ENCODE measurements at regions not wholly inside any gene's neighbourhood (a gene's known extent, or its start where the extent isn't known, plus 50 kb on each side); places are given as distances from the start of the nearest gene placed in this dataset.

DNA sequence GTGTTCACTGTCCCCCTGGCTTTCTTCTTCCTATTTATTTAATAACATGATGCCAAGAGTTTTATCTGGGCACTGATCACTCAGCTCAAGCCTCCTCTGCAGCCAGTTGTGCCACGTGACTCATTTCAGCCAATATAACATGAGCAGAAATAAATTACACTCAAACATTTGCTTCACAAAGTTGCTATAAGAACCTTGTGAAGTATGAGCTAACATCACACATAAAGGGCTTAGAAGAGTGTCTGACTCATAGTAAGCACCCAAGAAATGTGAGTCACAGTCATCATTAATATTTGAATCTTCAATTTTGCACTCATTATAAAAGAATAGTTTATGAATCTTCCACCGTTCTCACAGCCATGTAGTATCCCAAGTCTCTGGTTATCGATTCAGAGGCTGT is 414.6 kb upstream of the NPVF start:
- Histone ChIP-seq H4K20me1 (ENCODE audit: low read length) (no peaks in the 10 kb centered on the region), H3K27me3 (ENCODE audit: low read length) (0 out of 2 replicates have a peak, but pooled peaks cover 3% of the 10 kb centered on the region), H3K9me3 (ENCODE audit: low read length) (no peaks in the 10 kb centered on the region), H3K4me3 (ENCODE audit: low read length) (no peak overlapping the region), H3F3A (ENCODE audit: low read length, unreplicated experiment) (no peaks in the 10 kb centered on the region), H2AFZ (ENCODE audit: low read length) (no peak overlapping the region), H3K36me3 (ENCODE audit: low read depth, low read length) (no peaks in the 10 kb centered on the region), H3K9ac (ENCODE audit: low read length) (no peak overlapping the region), H3K4me1 (ENCODE audit: insufficient read depth, low read length) (no peaks in the 10 kb centered on the region), H3K79me2 (ENCODE audit: low read length) (no peaks in the 10 kb centered on the region), H3K27ac (ENCODE audit: low read length) (no peak overlapping the region), H3K4me2 (ENCODE audit: low read length) (no peak overlapping the region), H3K9me2 (replicated peaks; ENCODE audit: low read length) (no peaks in the 10 kb centered on the region)
- POLR2A ChIA-PET (ENCODE audit: unreplicated experiment) = no interaction called here
- ATAC-seq = no peak
- no peak for DNase-seq
- CTCF ChIA-PET = no interaction called here
- BruUV-seq (replicated peaks) = no TSS peak
- intact Hi-C loops (cut with micrococcal nuclease) = no loop called here
- TF ChIP-seq EZH2phosphoT487 (IDR thresholded peaks at IDR 0.05; ENCODE audit: borderline replicate concordance, low read length) = no peak
- TF ChIP-seq EZH2 (IDR thresholded peaks at IDR 0.05; ENCODE audit: low read length, unreplicated experiment) = no peak
- TF ChIP-seq, protein P1, sequence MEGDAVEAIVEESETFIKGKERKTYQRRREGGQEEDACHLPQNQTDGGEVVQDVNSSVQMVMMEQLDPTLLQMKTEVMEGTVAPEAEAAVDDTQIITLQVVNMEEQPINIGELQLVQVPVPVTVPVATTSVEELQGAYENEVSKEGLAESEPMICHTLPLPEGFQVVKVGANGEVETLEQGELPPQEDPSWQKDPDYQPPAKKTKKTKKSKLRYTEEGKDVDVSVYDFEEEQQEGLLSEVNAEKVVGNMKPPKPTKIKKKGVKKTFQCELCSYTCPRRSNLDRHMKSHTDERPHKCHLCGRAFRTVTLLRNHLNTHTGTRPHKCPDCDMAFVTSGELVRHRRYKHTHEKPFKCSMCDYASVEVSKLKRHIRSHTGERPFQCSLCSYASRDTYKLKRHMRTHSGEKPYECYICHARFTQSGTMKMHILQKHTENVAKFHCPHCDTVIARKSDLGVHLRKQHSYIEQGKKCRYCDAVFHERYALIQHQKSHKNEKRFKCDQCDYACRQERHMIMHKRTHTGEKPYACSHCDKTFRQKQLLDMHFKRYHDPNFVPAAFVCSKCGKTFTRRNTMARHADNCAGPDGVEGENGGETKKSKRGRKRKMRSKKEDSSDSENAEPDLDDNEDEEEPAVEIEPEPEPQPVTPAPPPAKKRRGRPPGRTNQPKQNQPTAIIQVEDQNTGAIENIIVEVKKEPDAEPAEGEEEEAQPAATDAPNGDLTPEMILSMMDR (conservative IDR thresholded peaks at IDR 0.05; ENCODE audit: low read depth, low read length) = no peak

DNA sequence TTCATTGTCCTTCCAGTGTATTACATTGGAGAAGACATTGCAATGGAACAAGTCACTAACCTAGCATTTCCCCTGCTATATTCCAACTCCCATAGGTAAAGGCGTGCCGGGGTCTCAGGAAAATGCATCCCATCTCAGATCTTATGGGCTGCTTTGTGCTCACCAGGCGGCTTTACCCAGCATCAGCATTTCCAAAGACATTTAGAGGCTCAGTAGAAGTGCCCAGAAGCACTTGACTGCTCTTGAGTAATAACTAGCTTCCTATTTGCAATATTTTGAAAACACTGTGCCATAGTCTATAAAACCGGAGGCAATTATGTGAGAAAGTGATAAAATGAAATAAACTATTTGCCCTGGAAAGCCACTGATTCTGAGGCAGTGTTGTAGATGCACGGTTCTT is 415.0 kb upstream of the NPVF start:
- no peak for DNase-seq
- no peak overlapping the region for H3K4me3 ChIP-seq (ENCODE audit: low read length)
- no peak overlapping the region for H3K27ac ChIP-seq (ENCODE audit: low read length)
- no peaks in the 10 kb centered on the region for H3K36me3 ChIP-seq (ENCODE audit: low read depth, low read length)
- H3K9ac ChIP-seq (ENCODE audit: low read length) = no peak overlapping the region
- intact Hi-C loops (cut with micrococcal nuclease) = no loop called here
- BruUV-seq (replicated peaks) = no TSS peak
- TF ChIP-seq EZH2 (IDR thresholded peaks at IDR 0.05; ENCODE audit: low read length, unreplicated experiment) = no peak
- TF ChIP-seq, protein P1 (conservative IDR thresholded peaks at IDR 0.05; ENCODE audit: low read depth, low read length) = no peak
- TF ChIP-seq EZH2phosphoT487 (IDR thresholded peaks at IDR 0.05; ENCODE audit: borderline replicate concordance, low read length) = no peak
- H3F3A ChIP-seq (ENCODE audit: low read length, unreplicated experiment) = no peaks in the 10 kb centered on the region
- H3K9me3 ChIP-seq (ENCODE audit: low read length) = no peaks in the 10 kb centered on the region
- ATAC-seq = no peak
- H4K20me1 ChIP-seq (ENCODE audit: low read length) = no peaks in the 10 kb centered on the region
- no peaks in the 10 kb centered on the region for H3K9me2 ChIP-seq (replicated peaks; ENCODE audit: low read length)
- H3K4me2 ChIP-seq (ENCODE audit: low read length) = no peak overlapping the region
- CTCF ChIA-PET = no interaction called here
- H3K27me3 ChIP-seq (ENCODE audit: low read length) = 0 out of 2 replicates have a peak, but pooled peaks cover 3% of the 10 kb centered on the region
- H2AFZ ChIP-seq (ENCODE audit: low read length) = no peak overlapping the region
- H3K4me1 ChIP-seq (ENCODE audit: insufficient read depth, low read length) = no peaks in the 10 kb centered on the region
- POLR2A ChIA-PET (ENCODE audit: unreplicated experiment) = no interaction called here
- no peaks in the 10 kb centered on the region for H3K79me2 ChIP-seq (ENCODE audit: low read length)

DNA sequence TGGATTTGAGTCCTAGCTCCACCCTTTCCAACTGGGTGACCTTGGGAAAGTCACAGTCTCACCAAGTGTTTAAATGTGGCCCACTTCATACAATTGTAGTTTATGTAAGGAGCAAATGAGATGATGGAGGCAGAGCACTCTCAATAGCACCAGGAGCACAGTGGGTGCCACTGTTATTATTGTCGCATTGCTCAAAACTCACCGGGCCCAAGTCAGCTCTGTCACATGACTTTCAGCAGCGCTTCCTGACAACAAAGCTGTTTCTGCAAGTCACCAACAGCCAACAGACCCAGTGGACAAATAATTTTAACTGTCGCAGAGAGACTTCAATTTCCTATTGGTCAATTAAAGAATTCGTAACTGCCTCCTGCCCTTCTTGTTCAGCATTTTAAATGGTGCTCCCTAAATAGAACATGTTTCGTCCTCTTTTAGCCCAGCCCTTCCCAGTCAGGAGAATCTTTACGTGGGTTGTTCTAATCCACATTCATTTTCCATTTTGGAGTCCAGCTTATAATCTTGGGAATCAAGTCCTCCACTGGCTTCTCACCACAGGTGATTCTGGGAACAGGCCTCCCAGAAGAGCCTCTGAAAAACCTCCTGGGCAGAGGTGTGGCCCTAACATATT is 415.6 kb upstream of the NPVF start:
- H3K9me2 ChIP-seq (replicated peaks; ENCODE audit: low read length) = no peaks in the 10 kb centered on the region
- no peak overlapping the region for H3K4me2 ChIP-seq (ENCODE audit: low read length)
- no peaks in the 10 kb centered on the region for H4K20me1 ChIP-seq (ENCODE audit: low read length)
- TF ChIP-seq EZH2 (IDR thresholded peaks at IDR 0.05; ENCODE audit: low read length, unreplicated experiment) (no peak), EZH2phosphoT487 (IDR thresholded peaks at IDR 0.05; ENCODE audit: borderline replicate concordance, low read length) (no peak)
- TF ChIP-seq, protein P1 (conservative IDR thresholded peaks at IDR 0.05; ENCODE audit: low read depth, low read length) = no peak
- no peaks in the 10 kb centered on the region for H3F3A ChIP-seq (ENCODE audit: low read length, unreplicated experiment)
- no peak overlapping the region for H2AFZ ChIP-seq (ENCODE audit: low read length)
- H3K9ac ChIP-seq (ENCODE audit: low read length) = no peak overlapping the region
- DNase-seq = no peak
- H3K36me3 ChIP-seq (ENCODE audit: low read depth, low read length) = no peaks in the 10 kb centered on the region
- no peaks in the 10 kb centered on the region for H3K4me1 ChIP-seq (ENCODE audit: insufficient read depth, low read length)
- ATAC-seq = no peak
- no peaks in the 10 kb centered on the region for H3K9me3 ChIP-seq (ENCODE audit: low read length)
- BruUV-seq (replicated peaks) = no TSS peak
- ChIA-PET POLR2A (ENCODE audit: unreplicated experiment) (no interaction called here), CTCF (no interaction called here)
- 0 out of 2 replicates have a peak, but pooled peaks cover 3% of the 10 kb centered on the region for H3K27me3 ChIP-seq (ENCODE audit: low read length)
- H3K27ac ChIP-seq (ENCODE audit: low read length) = no peak overlapping the region
- H3K4me3 ChIP-seq (ENCODE audit: low read length) = no peak overlapping the region
- no peaks in the 10 kb centered on the region for H3K79me2 ChIP-seq (ENCODE audit: low read length)
- intact Hi-C loops (cut with micrococcal nuclease) = no loop called here

Measured in PC-3 (cell line).